Kidney (tissue), 13 donors: ENCODE measurements at regions not wholly inside any gene's neighbourhood (a gene's known extent, or its start where the extent isn't known, plus 50 kb on each side); places are given as distances from the start of the nearest gene placed in this dataset.
A peak's percentile ranks its signal among the peaks of the same experiment; 100 is the strongest.

ENCODE experiments used
- DNase-seq, 5 donors: peaks; one replicate each; pipeline ENCODE4 v3.0.0-alpha.2; 2013 to 2020
- FAIRE-seq: peaks from 2 replicates; lab custom pipeline; 2012; peaks lifted over from hg19 to GRCh38; lab: Jason Lieb, UNC
- H3K27ac ChIP-seq, 2 donors: one replicate each; pipeline ENCODE4 v1.7.0; 2013; ENCODE audit warnings: low read depth in 2 of 2, low read length in 2 of 2, inconsistent platforms in 1 of 2
- H3K27me3 ChIP-seq: one replicate; pipeline ENCODE4 v1.7.1; 2013; ENCODE audit warnings: low read length, inconsistent platforms; ENCODE audit not compliant: control insufficient read depth, insufficient read depth
- H3K36me3 ChIP-seq, 3 donors: one replicate each; pipeline versions ENCODE4 v1.7.0 to v1.7.1; 2013; ENCODE audit warnings: low read length in 3 of 3, control low read depth in 1 of 3, inconsistent platforms in 1 of 3; ENCODE audit not compliant: insufficient read depth in 3 of 3, control insufficient read depth in 2 of 3
- H3K4me1 ChIP-seq, 3 donors: one replicate each; pipeline versions ENCODE4 v1.7.0 to v1.7.1; 2013; ENCODE audit warnings: low read length in 3 of 3, inconsistent platforms in 1 of 3, low read depth in 1 of 3; ENCODE audit not compliant: control insufficient read depth in 2 of 3, insufficient read depth in 2 of 3
- H3K4me3 ChIP-seq, 3 donors: one replicate each; pipeline versions ENCODE4 v1.7.0 to v1.8.1; 2013; ENCODE audit warnings: low read length in 3 of 3, control low read depth in 1 of 3, inconsistent platforms in 1 of 3
- H3K9ac ChIP-seq, 3 donors: one replicate each; pipeline versions ENCODE4 v1.7.0 to v1.7.1; 2013; ENCODE audit warnings: low read length in 3 of 3, control low read depth in 1 of 3, inconsistent platforms in 1 of 3
- H3K9me3 ChIP-seq, 3 donors: one replicate each; pipeline versions ENCODE4 v1.7.0 to v1.7.1; 2013; ENCODE audit warnings: low read length in 3 of 3, control low read depth in 1 of 3, inconsistent platforms in 1 of 3; ENCODE audit not compliant: control insufficient read depth in 2 of 3, insufficient read depth in 1 of 3
- CTCF ChIP-seq: IDR thresholded peaks from 3 replicates; pipeline ENCODE4 v1.5.1; 2012; ENCODE audit warnings: mild to moderate bottlenecking, moderate library complexity, borderline replicate concordance; ENCODE audit not compliant: insufficient read depth; ENCODE audit errors: extremely low read depth
- intact Hi-C: fragments of 100-400 bp; cut with DNase I; formaldehyde crosslinking; loops from one replicate; pipeline ENCODE4 v1.11.1; 2022
- donor health status: control.
- donor health status: control.
- donor health status: control.
- donor health status: control.
- donor health status: control.
- donor health status: DM: yes; HTN: yes; CAD: no.
- donor health status: Normal renal cell carcinoma (clear cell type).

DNA sequence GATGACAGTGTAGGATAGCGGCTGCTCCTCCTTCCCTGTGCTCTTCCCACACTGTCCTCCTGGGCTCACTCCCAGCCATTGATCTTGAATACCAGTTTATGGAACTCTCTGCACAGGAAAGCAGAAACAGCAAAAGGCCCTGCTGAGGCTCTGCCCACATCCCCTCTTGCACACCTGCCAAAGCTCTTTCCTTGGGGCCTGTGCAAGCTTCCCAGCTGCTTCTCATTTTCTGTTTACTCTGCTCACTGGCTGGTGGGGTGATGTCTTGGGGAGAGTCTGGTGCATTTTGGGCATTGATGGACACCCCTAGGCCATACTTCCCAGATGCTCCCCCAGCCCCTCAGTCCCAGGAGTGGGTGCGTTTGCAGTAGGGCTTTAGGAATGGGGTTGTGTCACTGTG lies 361.8 kb downstream of the TMEM121 start:
- Histone ChIP-seq H3K4me3 (no peak overlapping the region), H3K4me1 (no peaks in the 10 kb centered on the region), H3K27me3 (no peaks in the 10 kb centered on the region), H3K27ac (no peak overlapping the region), H3K9me3 (no peaks in the 10 kb centered on the region), H3K36me3 (no peaks in the 10 kb centered on the region), H3K9ac (no peak overlapping the region)
- TF ChIP-seq CTCF: no peak
- intact Hi-C loops: no loop called here
- no peak for FAIRE-seq
- peak in 1 of 5 donors; percentile 6 for DNase-seq

DNA sequence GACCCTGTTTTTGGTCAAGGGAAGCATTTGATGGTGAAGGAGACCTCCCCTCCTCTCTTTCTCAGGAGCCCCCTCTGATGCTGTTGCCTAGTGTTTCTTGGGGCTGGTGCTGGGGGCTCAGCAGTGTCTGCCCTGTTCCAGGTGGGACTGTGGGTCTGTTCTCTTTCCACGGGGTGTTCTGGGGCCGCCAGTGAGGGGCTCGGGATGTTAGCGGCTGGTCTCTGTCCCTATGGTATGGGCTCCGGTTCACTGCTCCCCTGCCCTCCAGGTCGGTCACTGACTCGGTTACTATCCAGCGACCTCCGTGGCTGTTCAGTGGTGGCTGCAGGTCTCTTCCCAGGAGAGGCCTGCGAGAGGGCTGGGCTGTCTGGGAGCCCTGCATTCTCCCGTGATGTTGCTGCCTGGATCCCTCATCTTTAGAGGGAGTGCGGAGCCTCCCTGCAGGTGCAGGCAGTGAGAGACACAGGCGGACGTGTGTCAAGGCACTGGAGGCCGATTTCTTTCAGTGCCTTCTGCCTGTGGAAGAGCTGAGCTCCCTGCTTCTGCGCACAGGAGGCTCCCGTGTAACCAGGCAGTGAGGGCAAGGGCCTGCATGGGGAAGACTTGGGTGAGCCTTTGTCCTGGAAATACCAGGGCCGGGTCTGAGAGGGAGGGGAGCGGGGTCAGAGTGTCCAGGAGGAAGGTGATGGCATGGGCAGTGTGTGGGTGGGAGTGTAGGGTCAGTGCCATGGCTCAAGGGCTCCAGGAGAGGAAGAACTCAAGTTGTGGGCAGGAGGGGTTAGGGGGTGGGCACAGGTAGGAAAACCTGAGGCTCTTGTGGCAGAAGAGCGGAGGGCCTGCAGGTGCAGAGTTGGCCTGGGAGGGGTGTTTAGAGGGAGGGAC lies 362.6 kb downstream of the TMEM121 start:
- FAIRE-seq: no peak
- peak in 2 of 5 donors; percentile 2 to 42 for DNase-seq

GRCh38 chr14:105889666-105890473 lies 363.5 kb downstream of the TMEM121 start:
- Histone ChIP-seq H3K27me3 (no peaks in the 10 kb centered on the region), H3K36me3 (no peaks in the 10 kb centered on the region), H3K4me1 (no peaks in the 10 kb centered on the region), H3K9me3 (no peaks in the 10 kb centered on the region), H3K9ac (no peak overlapping the region), H3K4me3 (no peak overlapping the region), H3K27ac (no peak overlapping the region)
- FAIRE-seq: no peak
- no peak for TF ChIP-seq CTCF
- peak in 2 of 5 donors; percentile 19 to 28 for DNase-seq
- intact Hi-C loops: no loop called here

More for the DNA sequence above, 362.6 kb downstream of the TMEM121 start:
- intact Hi-C loops: no loop called here
- H3K9ac ChIP-seq: no peak overlapping the region
- no peaks in the 10 kb centered on the region for H3K4me1 ChIP-seq
- H3K9me3 ChIP-seq: no peaks in the 10 kb centered on the region
- H3K27ac ChIP-seq: no peak overlapping the region
- no peaks in the 10 kb centered on the region for H3K36me3 ChIP-seq
- no peaks in the 10 kb centered on the region for H3K27me3 ChIP-seq
- no peak overlapping the region for H3K4me3 ChIP-seq
- no peak for TF ChIP-seq CTCF
